GM12878 (cell line): ENCODE measurements at regions not wholly inside any gene's neighbourhood (a gene's known extent, or its start where the extent isn't known, plus 50 kb on each side); places are given as distances from the start of the nearest gene placed in this dataset.

Experiments
- ATAC-seq: fragments of 200-7000 bp; cut with Tn5 transposase; 3 replicates; pipeline ENCODE4 v1.9.1; 2020; ENCODE audit warnings: mild to moderate bottlenecking, moderate library complexity
- BruUV-seq: library from RNA; stranded (reverse); fragments of 400-500 nt; replicated peaks from 2 replicates; lab custom pipeline; 2021; lab: Mats Ljungman, UMichigan
- CTCF ChIA-PET: fragments of 300-600 bp; sonication (Branson Sonifier 250); formaldehyde crosslinking; extraction: SDS; loops from one replicate; lab custom pipeline; 2021; ENCODE audit warnings: inconsistent platforms; lab: Yijun Ruan, JAX
- POLR2A ChIA-PET: fragments of 350-600 bp; formaldehyde crosslinking; extraction: SDS; loops from one replicate; lab custom pipeline; 2021; ENCODE audit warnings: inconsistent platforms; lab: Charles Lee
- RAD21 ChIA-PET: fragments of 300-600 bp; sonication (Branson Sonifier 250); formaldehyde crosslinking; loops from one replicate; lab custom pipeline; 2023; ENCODE audit warnings: antibody characterized with exemption; ENCODE audit not compliant: unreplicated experiment; lab: Charles Lee
- SMC1A ChIA-PET: fragments of 300-600 bp; sonication (Branson Sonifier 250); formaldehyde crosslinking; loops from one replicate; lab custom pipeline; 2023; ENCODE audit not compliant: unreplicated experiment, uncharacterized antibody; lab: Charles Lee
- DNase-seq: peaks from one replicate; pipeline ENCODE4 v3.0.0-alpha.2; 2011; ENCODE audit warnings: low read depth, low spot score
- FAIRE-seq: peaks from 3 replicates; lab custom pipeline; 2011; peaks lifted over from hg19 to GRCh38; lab: Jason Lieb, UNC
- H2AFZ ChIP-seq: 2 replicates; pipeline ENCODE4 v1.6.0; 2011; ENCODE audit warnings: low read depth, low read length, control low read depth; ENCODE audit not compliant: control insufficient read depth
- H3K27ac ChIP-seq: 2 replicates; pipeline ENCODE4 v1.5.1; 2011; ENCODE audit warnings: control low read depth; ENCODE audit not compliant: control insufficient read depth, insufficient read depth
- H3K27me3 ChIP-seq, 2 experiments: replicated peaks in 1 of 2; 2 replicates each; pipeline versions ENCODE4 v1.6.0 to v1.6.1; 2011; ENCODE audit warnings: low read length in 1 of 2; ENCODE audit not compliant: control insufficient read depth in 2 of 2, insufficient read depth in 2 of 2
- H3K36me3 ChIP-seq, 2 experiments: 2 replicates each; pipeline ENCODE4 v1.5.1; 2011; ENCODE audit warnings: low read length in 1 of 2; ENCODE audit not compliant: control insufficient read depth in 2 of 2, insufficient read depth in 2 of 2
- H3K4me1 ChIP-seq: 2 replicates; pipeline ENCODE4 v1.6.1; 2011; ENCODE audit warnings: mild to moderate bottlenecking, low read length, moderate library complexity, mixed read lengths; ENCODE audit not compliant: control insufficient read depth, insufficient read depth
- H3K4me2 ChIP-seq: 2 replicates; pipeline ENCODE4 v1.6.0; 2011; ENCODE audit warnings: control low read depth; ENCODE audit not compliant: control insufficient read depth, insufficient read depth
- H3K4me3 ChIP-seq: fragments of 200-600 bp; sonication (generic); 2 replicates; pipeline ENCODE4 v1.5.1; 2016
- H3K79me2 ChIP-seq: 2 replicates; pipeline ENCODE4 v1.6.0; 2011; ENCODE audit warnings: low read length; ENCODE audit not compliant: control insufficient read depth, insufficient read depth
- H3K9ac ChIP-seq: 2 replicates; pipeline ENCODE4 v1.8.0; 2011; ENCODE audit warnings: low read length, control low read depth, mixed read lengths; ENCODE audit not compliant: control insufficient read depth, insufficient read depth
- H3K9me3 ChIP-seq: replicated peaks from 3 replicates; pipeline ENCODE4 v1.5.1; 2011; ENCODE audit warnings: mild to moderate bottlenecking, low read length; ENCODE audit not compliant: control insufficient read depth, insufficient read depth
- H4K20me1 ChIP-seq: 2 replicates; pipeline ENCODE4 v1.6.0; 2011; ENCODE audit not compliant: control insufficient read depth, insufficient read depth
- EGR1 ChIP-seq, 2 experiments: IDR thresholded peaks; 1 replicate in 1 of 2; 2 replicates in 1 of 2; pipeline ENCODE4 v1.6.1; 2011 to 2012; ENCODE audit warnings: low read depth in 2 of 2, low read length in 2 of 2, borderline replicate concordance in 1 of 2, mild to moderate bottlenecking in 1 of 2, moderate library complexity in 1 of 2
- MEF2A ChIP-seq: IDR thresholded peaks from 2 replicates; pipeline ENCODE4 v1.6.1; 2011; ENCODE audit warnings: low read depth, mild to moderate bottlenecking, low read length, moderate library complexity; ENCODE audit not compliant: insufficient read depth
- NFYB ChIP-seq: IDR thresholded peaks from 2 replicates; pipeline ENCODE4 v1.6.1; 2011; ENCODE audit warnings: low read depth, mild to moderate bottlenecking, low read length, improper control_type of control experiment, moderate library complexity; ENCODE audit not compliant: insufficient read depth
- PML ChIP-seq: IDR thresholded peaks from 2 replicates; pipeline ENCODE4 v1.6.1; 2012; ENCODE audit warnings: low read length, inconsistent platforms
- STAT3 ChIP-seq: IDR thresholded peaks from 2 replicates; pipeline ENCODE4 v1.6.1; 2011; ENCODE audit warnings: low read depth, low read length, improper control_type of control experiment
- TCF7 ChIP-seq: IDR thresholded peaks from 2 replicates; pipeline ENCODE4 v1.6.1; 2014; ENCODE audit warnings: antibody characterized with exemption, borderline replicate concordance
- WGBS: methylation state at CpG from one replicate; pipeline ENCODE4 v1.1.6; 2016; ENCODE audit warnings: low lambda C conversion rate; ENCODE audit not compliant: insufficient replicate concordance, insufficient coverage; ENCODE audit errors: missing lambda C conversion rate; 5-methylcytosine and 5-hydroxymethylcytosine counted together
- in situ Hi-C: fragments of 300-500 bp; cut with MboI; formaldehyde crosslinking; loops from 9 replicates; pipeline ENCODE4 v1.14.3; 2018; ENCODE audit warnings: mixed read lengths
- intact Hi-C: fragments of 100-400 bp; cut with micrococcal nuclease; formaldehyde crosslinking; loops from one replicate; pipeline ENCODE4 v1.14.2; 2022; ENCODE audit not compliant: unreplicated experiment

- no TSS peak for BruUV-seq
- in situ Hi-C loops, result no loop called here
- Histone ChIP-seq H3K27ac (no peak overlapping the region), H3K9ac (no peak overlapping the region), H3K4me3 (no peak overlapping the region), H3K4me2 (no peak overlapping the region), H3K4me1 (no peaks in the 10 kb centered on the region), H3K36me3 (no peaks in the 10 kb centered on the region), H2AFZ (no peak overlapping the region), H3K79me2 (no peaks in the 10 kb centered on the region), H3K9me3 (no peaks in the 10 kb centered on the region), H4K20me1 (no peaks in the 10 kb centered on the region), H3K27me3 (no peaks in the 10 kb centered on the region)
- no peak for TF ChIP-seq TCF7
- TF ChIP-seq MEF2A, result no peak
- DNase-seq (no peak), FAIRE-seq (no peak), ATAC-seq (no peak)
- SMC1A ChIA-PET, result no interaction called here
- RAD21 ChIA-PET, result no interaction called here
- 52% methylated on average over 17 of the region's 17 CpGs for WGBS
- intact Hi-C loops, result no loop called here
- CTCF ChIA-PET, result no interaction called here
- POLR2A ChIA-PET, result no interaction called here
These were observed 92.1 kb downstream of the GALR1 start for GRCh38 chr18:77341527-77342325.

GRCh38 chr18:77342736-77343135, 93.1 kb downstream of the GALR1 start:
- ChIA-PET POLR2A (no interaction called here), CTCF (no interaction called here), RAD21 (no interaction called here), SMC1A (no interaction called here)
- in situ Hi-C loops, result no loop called here
- Histone ChIP-seq H3K9me3 (no peaks in the 10 kb centered on the region), H3K9ac (no peak overlapping the region), H3K27ac (no peak overlapping the region), H3K4me2 (no peak overlapping the region), H4K20me1 (no peaks in the 10 kb centered on the region), H3K4me3 (no peak overlapping the region), H3K4me1 (no peaks in the 10 kb centered on the region), H3K79me2 (no peaks in the 10 kb centered on the region), H3K36me3 (no peaks in the 10 kb centered on the region), H3K27me3 (no peaks in the 10 kb centered on the region), H2AFZ (no peak overlapping the region)
- no peak for DNase-seq
- intact Hi-C loops, result no loop called here
- BruUV-seq, result no TSS peak
- FAIRE-seq, result no peak
- no peak for TF ChIP-seq NFYB
- no peak for TF ChIP-seq MEF2A
- no peak for TF ChIP-seq EGR1 (IDR thresholded peaks at IDR 0.05; ENCODE audit: borderline replicate concordance in 1 of 2, low read depth in 2 of 2, low read length in 2 of 2)
- no peak for TF ChIP-seq STAT3
- TF ChIP-seq PML, result no peak
- 51% methylated on average over 10 of the region's 10 CpGs for WGBS
- ATAC-seq, result no peak
